Thyroid gland (tissue), 4 donors: ENCODE measurements at regions not wholly inside any gene's neighbourhood (a gene's known extent, or its start where the extent isn't known, plus 50 kb on each side); places are given as distances from the start of the nearest gene placed in this dataset.
"Not testable (repeated sequence)": the region's sequence is repeated elsewhere in the genome, so short reads cannot be mapped to it uniquely, and the experiment has no call there.

ENCODE experiments used
- DNase-seq, 2 donors: peaks; one replicate each; pipeline ENCODE4 v3.0.0-alpha.2; 2019
- H3K27ac ChIP-seq, 3 donors: fragments of 200-600 bp; sonication (generic); 1 replicate in 2 of 3; 2 replicates in 1 of 3; pipeline ENCODE4 v1.5.1; 2016 to 2019; ENCODE audit warnings: mild to moderate bottlenecking in 1 of 3, moderate library complexity in 1 of 3
- H3K27me3 ChIP-seq: fragments of 200-600 bp; sonication (generic); one replicate; pipeline ENCODE4 v1.5.1; 2019
- H3K36me3 ChIP-seq, 2 donors: fragments of 200-600 bp; sonication (generic); one replicate each; pipeline ENCODE4 v1.5.1; 2016 to 2019
- H3K4me1 ChIP-seq, 2 donors: fragments of 200-600 bp; sonication (generic); one replicate each; pipeline ENCODE4 v1.5.1; 2017 to 2019
- H3K4me3 ChIP-seq, 3 donors: fragments of 200-600 bp; sonication (generic); replicated peaks in 1 of 3; 1 replicate in 2 of 3; 2 replicates in 1 of 3; pipeline ENCODE4 v1.5.1; 2016; ENCODE audit warnings: mild to moderate bottlenecking in 1 of 3
- H3K9me3 ChIP-seq: fragments of 200-600 bp; sonication (generic); one replicate; pipeline ENCODE4 v1.5.1; 2017
- CTCF ChIP-seq, 6 experiments: fragments of 200-600 bp in 3 of 6; fragments of 450-650 bp in 3 of 6; sonication (generic) in 3 of 6; IDR thresholded peaks; one replicate each; pipeline ENCODE4 v1.5.1; 2016 to 2019; ENCODE audit warnings: antibody characterized with exemption in 6 of 6, mild to moderate bottlenecking in 2 of 6, inconsistent platforms in 1 of 6, moderate library complexity in 1 of 6
- POLR2A ChIP-seq, 2 donors: fragments of 450-650 bp; IDR thresholded peaks; one replicate each; pipeline ENCODE4 v1.6.1; 2017; ENCODE audit warnings: antibody characterized with exemption in 2 of 2, mild to moderate bottlenecking in 2 of 2, moderate library complexity in 1 of 2
- WGBS, 2 donors: methylation state at CpG; one replicate each; pipeline ENCODE4 v1.1.5; 2017; 5-methylcytosine and 5-hydroxymethylcytosine counted together
- intact Hi-C: fragments of 100-400 bp; cut with DNase I; formaldehyde crosslinking; loops from one replicate; pipeline ENCODE4 v1.15.1; 2023

DNA sequence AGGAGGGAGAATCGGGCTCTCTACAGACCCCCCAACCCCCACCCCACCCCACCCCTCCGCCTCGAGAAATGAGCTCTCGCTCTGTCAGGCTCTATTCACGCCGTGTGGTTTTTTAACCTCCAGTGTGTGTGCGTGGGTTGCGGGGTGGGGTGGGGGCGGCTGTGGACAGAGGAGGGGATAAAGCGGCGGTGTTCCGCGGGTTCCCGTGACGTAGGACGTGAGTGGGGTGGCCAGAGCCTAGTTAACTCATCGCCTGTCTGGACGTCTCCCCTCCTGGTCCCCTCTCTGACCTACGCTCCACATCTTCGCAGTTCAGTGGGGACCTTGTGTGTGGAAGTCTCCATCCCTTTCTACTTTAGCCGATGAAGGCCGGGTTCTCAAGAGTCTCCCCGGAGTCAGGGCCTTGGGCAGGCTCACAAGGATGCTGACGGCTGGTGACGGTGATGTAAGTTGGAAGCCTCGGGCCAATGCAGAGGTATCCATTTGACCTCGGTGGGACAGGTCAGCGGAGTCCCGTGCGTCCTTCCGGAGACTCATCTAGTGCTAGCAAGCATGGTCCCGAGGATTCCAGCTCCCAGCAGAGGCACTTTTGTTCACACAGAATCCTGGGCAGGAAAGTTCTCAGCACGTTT is 1507.1 kb upstream of the DEFB115 start:
- Histone ChIP-seq H3K4me1 (no peaks in the 10 kb centered on the region), H3K4me3 (no peak overlapping the region), H3K9me3 (no peaks in the 10 kb centered on the region), H3K27ac (no peak overlapping the region), H3K36me3 (no peaks in the 10 kb centered on the region), H3K27me3 (no peaks in the 10 kb centered on the region)
- intact Hi-C loops: no loop called here
- no peak for TF ChIP-seq CTCF (IDR thresholded peaks at IDR 0.05)
- no peak for TF ChIP-seq POLR2A (IDR thresholded peaks at IDR 0.05)
- 91 to 92% methylated on average over 32 to 33 of the region's 33 CpGs for WGBS, 2 donors
- DNase-seq: no peak

GRCh38 chr20:29752644-29753425 is 1504.6 kb upstream of the DEFB115 start:
- H3K4me1 ChIP-seq, intact Hi-C loops, H3K27me3 ChIP-seq, DNase-seq, H3K4me3 ChIP-seq, H3K36me3 ChIP-seq, H3K27ac ChIP-seq, H3K9me3 ChIP-seq: not testable (repeated sequence)
- 16 to 29% methylated on average over 24 of the region's 24 CpGs for WGBS, 2 donors

DNA sequence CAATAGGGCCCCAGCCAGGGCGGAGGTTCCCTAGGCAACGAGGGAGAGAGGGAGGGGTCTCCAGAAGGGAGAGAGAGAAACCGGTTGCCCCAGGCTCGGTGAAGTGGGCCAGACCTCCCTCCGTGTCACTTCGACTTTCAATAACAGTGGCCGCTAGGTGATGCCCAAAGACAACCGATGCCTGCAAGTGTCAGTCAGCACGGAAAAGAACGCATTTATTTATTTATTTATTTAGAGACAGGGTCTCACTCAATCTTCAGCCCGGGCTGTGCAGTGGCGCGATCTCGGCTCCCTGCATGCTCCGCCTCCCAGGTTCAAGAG is 1504.1 kb upstream of the DEFB115 start:
- H3K4me3 ChIP-seq, H3K9me3 ChIP-seq, intact Hi-C loops, H3K4me1 ChIP-seq, H3K27me3 ChIP-seq, DNase-seq, H3K27ac ChIP-seq, H3K36me3 ChIP-seq: not testable (repeated sequence)
- 19 to 36% methylated on average over 15 of the region's 15 CpGs for WGBS, 2 donors

DNA sequence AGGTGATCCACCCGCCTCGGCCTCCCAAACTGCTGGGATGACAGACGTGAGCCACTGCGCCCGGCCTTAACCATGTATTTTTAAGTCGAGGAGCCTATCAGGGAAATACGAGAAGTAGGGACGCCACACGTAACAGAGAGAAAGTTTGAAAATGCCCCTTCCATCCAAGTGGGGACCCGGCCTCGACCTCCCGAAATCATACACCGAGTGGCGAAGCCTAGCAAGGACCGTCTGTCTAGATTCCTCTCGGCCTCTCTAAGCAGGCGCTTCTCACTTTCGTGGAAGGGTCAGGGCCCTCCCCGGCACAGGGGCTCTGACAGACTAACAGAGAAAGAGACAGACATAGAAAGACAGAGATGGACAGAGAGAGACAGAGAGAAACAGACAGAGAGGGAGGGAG is 1503.6 kb upstream of the DEFB115 start:
- WGBS, 2 donors: 64 to 83% methylated on average over 19 of the region's 19 CpGs
- intact Hi-C loops, H3K27ac ChIP-seq, H3K4me3 ChIP-seq, DNase-seq, H3K27me3 ChIP-seq, H3K9me3 ChIP-seq, H3K36me3 ChIP-seq, H3K4me1 ChIP-seq: not testable (repeated sequence)

DNA sequence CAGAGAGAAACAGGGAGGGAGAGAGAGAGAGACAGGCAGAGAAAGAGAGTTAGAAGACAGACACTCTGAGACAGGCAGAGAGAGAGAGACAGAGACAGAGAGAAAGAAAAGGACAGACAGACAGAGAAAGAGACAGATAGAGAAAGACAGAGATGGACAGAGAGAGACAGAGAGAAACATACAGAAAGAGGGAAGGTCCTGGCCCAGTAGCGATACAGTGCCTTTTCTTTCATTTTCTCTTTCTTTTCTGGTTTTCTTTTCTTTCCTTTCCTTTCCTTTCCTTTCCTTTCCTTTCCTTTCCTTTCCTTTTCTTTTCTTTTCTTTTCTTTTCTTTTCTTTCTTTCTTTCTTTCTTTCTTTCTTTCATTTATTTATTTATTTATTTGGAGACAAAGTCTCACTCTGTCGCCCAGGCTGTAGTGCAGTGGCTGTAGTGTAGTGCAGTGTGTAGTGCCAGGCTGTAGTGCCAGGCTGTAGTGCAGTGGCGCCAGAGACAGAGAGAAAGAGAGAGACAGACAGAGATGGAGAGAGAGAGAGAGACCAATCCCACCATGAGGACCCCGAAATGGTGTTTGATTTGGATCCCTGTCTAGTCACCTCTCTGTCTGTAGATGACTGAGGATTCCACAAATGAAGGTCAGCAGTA is 1501.5 kb upstream of the DEFB115 start:
- H3K27ac ChIP-seq, H3K4me3 ChIP-seq, H3K36me3 ChIP-seq, DNase-seq, H3K27me3 ChIP-seq, intact Hi-C loops, H3K9me3 ChIP-seq, H3K4me1 ChIP-seq: not testable (repeated sequence)
- 81 to 86% methylated on average over 4 of the region's 4 CpGs for WGBS, 2 donors

DNA sequence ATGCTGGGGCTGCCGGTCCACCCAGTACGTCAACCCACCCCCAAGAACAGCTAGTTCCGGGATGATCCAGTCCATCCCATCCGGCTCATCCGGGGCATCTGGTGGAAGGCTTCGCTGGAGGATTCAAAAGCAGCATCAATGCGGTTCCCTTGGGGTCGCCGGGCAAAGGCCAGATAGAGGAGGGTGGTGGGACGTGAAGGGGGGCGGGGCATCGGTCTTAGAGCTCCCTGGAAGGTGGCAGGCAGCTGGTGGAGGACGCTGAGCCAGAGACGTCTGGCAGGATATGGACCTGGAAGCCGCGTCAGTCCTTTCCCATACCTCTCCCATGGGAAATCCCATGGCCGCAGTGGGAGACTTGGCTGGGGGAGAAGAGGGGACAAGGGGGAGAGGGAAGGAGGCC is 1500.8 kb upstream of the DEFB115 start:
- H3K4me1 ChIP-seq: no peaks in the 10 kb centered on the region
- no peak overlapping the region for H3K27ac ChIP-seq
- TF ChIP-seq POLR2A (IDR thresholded peaks at IDR 0.05): no peak
- no peak for TF ChIP-seq CTCF (IDR thresholded peaks at IDR 0.05)
- no peaks in the 10 kb centered on the region for H3K27me3 ChIP-seq
- H3K9me3 ChIP-seq: no peaks in the 10 kb centered on the region
- 75 to 86% methylated on average over 16 to 17 of the region's 17 CpGs for WGBS, 2 donors
- no peak overlapping the region for H3K4me3 ChIP-seq
- intact Hi-C loops: no loop called here
- DNase-seq: no peak
- no peaks in the 10 kb centered on the region for H3K36me3 ChIP-seq

DNA sequence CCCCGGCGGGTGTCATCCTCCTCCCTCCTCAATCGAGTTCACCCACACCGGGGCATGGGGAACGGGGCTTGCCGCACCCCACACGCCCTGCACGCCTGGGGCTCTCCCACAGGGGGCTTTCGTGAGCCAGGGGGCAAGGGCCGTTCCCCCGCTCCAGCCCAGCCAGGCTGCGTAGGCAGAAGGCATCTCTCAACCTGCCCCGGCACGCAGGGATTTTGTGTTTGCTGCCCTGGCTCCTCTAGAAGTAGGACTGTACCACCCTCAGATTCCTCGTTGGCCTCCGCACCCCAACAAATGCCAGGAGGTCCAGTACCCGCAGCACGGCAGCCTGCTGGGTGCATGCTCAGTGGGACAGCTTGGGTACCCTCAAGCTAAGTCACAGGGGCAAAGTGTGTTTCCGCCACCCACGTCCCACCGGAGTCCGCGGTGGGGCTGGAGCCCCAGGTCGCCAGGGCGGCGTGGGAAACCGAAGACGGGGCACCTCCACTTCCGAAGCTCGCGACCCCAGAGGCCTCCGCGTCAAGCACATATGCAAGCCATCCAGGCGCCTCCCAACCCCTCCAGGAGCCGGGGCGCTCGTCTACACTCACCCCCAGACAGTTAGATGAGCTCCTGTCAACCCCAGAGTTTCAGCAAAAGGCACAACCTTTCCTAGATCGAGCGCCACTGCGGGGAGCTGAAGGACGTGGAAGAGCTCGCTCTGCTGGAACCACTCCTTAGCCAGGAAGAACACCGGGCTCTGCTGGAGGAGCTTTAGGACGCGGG is 1495.7 kb upstream of the DEFB115 start:
- H3K4me1 ChIP-seq, H3K9me3 ChIP-seq, H3K27ac ChIP-seq, DNase-seq, intact Hi-C loops, H3K36me3 ChIP-seq, H3K27me3 ChIP-seq, H3K4me3 ChIP-seq: not testable (repeated sequence)
- WGBS, 2 donors: 37 to 52% methylated on average over 18 to 26 of the region's 45 CpGs
